Fibroblast of pulmonary artery (primary cell): ENCODE measurements at regions not wholly inside any gene's neighbourhood (a gene's known extent, or its start where the extent isn't known, plus 50 kb on each side); places are given as distances from the start of the nearest gene placed in this dataset.

Experiments
- DNase-seq: peaks from one replicate; pipeline ENCODE4 v3.0.0-alpha.2; 2010; ENCODE audit warnings: low read depth
- H3K4me3 ChIP-seq: replicated peaks from 2 replicates; pipeline ENCODE4 v1.5.1; 2011; ENCODE audit warnings: low read depth, mild to moderate bottlenecking, control low read depth, low read length, moderate library complexity
- CTCF ChIP-seq: IDR thresholded peaks from 2 replicates; pipeline ENCODE4 v1.5.1; 2011; ENCODE audit warnings: mild to moderate bottlenecking, control low read depth, low read length, inconsistent platforms; ENCODE audit errors: missing control alignments

GRCh38 chr1:81430236-81430938 is 370.3 kb upstream of the ADGRL2 start:
- TF ChIP-seq CTCF: no peak
- H3K4me3 ChIP-seq: no peak overlapping the region
- no peak for DNase-seq

- no peak overlapping the region for H3K4me3 ChIP-seq
- TF ChIP-seq CTCF: no peak
- no peak for DNase-seq
Observed at GRCh38 chr1:81428998-81429397, 371.7 kb upstream of the ADGRL2 start.

GRCh38 chr1:81424816-81425215 is 375.9 kb upstream of the ADGRL2 start:
- no peak for TF ChIP-seq CTCF
- no peak for DNase-seq
- no peak overlapping the region for H3K4me3 ChIP-seq

GRCh38 chr1:81424061-81424460 is 376.7 kb upstream of the ADGRL2 start:
- H3K4me3 ChIP-seq: no peak overlapping the region
- TF ChIP-seq CTCF: no peak
- peak; percentile 52 for DNase-seq

- DNase-seq: no peak
- no peak overlapping the region for H3K4me3 ChIP-seq
- no peak for TF ChIP-seq CTCF
Observed at GRCh38 chr1:81420760-81421159, 380.0 kb upstream of the ADGRL2 start.

- no peak overlapping the region for H3K4me3 ChIP-seq
- peak; percentile 89 for TF ChIP-seq CTCF
- DNase-seq: peak; percentile 73
Observed at GRCh38 chr1:81414488-81415015, 386.2 kb upstream of the ADGRL2 start.

- DNase-seq: no peak
- TF ChIP-seq CTCF: no peak
- H3K4me3 ChIP-seq: no peak overlapping the region
Observed at GRCh38 chr1:81412954-81413353, 387.8 kb upstream of the ADGRL2 start.
